WTC11 (cell line): ENCODE measurements at regions not wholly inside any gene's neighbourhood (a gene's known extent, or its start where the extent isn't known, plus 50 kb on each side); places are given as distances from the start of the nearest gene placed in this dataset.
"Not testable (repeated sequence)": the region's sequence is repeated elsewhere in the genome, so short reads cannot be mapped to it uniquely, and the experiment has no call there.

Experiments
- ATAC-seq: fragments of 200-7000 bp; cut with Tn5 transposase; 2 replicates; pipeline ENCODE4 v1.10.0; 2021; ENCODE audit warnings: mild to moderate bottlenecking, moderate library complexity
- CTCF ChIA-PET: fragments of 300-600 bp; sonication (Branson Sonifier 250); formaldehyde crosslinking; loops from one replicate; lab custom pipeline; 2021; ENCODE audit warnings: antibody characterized with exemption; lab: Charles Lee
- POLR2A ChIA-PET: fragments of 350-600 bp; sonication (Branson Sonifier 250); formaldehyde crosslinking; loops from one replicate; lab custom pipeline; 2021; ENCODE audit warnings: antibody characterized with exemption; lab: Charles Lee
- DNase-seq: peaks from one replicate; pipeline ENCODE4 v3.0.0; 2021; ENCODE audit warnings: low spot score
- H3K27ac Mint-ChIP-seq: 2 replicates; pipeline ENCODE4 v1.8.0; 2021; ENCODE audit warnings: mixed read lengths
- H3K27me3 Mint-ChIP-seq: 2 replicates; pipeline ENCODE4 v1.8.0; 2021; ENCODE audit warnings: low read depth, mild to moderate bottlenecking, moderate library complexity, mixed read lengths
- H3K36me3 Mint-ChIP-seq: 2 replicates; pipeline ENCODE4 v1.8.0; 2021; ENCODE audit warnings: mixed read lengths
- H3K4me1 Mint-ChIP-seq: 2 replicates; pipeline ENCODE4 v1.8.0; 2022; ENCODE audit warnings: mixed read lengths
- H3K4me3 Mint-ChIP-seq: 2 replicates; pipeline ENCODE4 v1.8.0; 2021; ENCODE audit warnings: mild to moderate bottlenecking, moderate library complexity, mixed read lengths
- H3K9me3 Mint-ChIP-seq: 2 replicates; pipeline ENCODE4 v1.8.0; 2021; ENCODE audit warnings: mixed read lengths
- ATF1 ChIP-seq: sonication (generic); formaldehyde crosslinking; IDR thresholded peaks from 2 replicates; pipeline ENCODE4 v1.8.1; 2023; ENCODE audit warnings: mild to moderate bottlenecking, moderate library complexity, missing genetic modification reagents
- ATF2 ChIP-seq: sonication (generic); formaldehyde crosslinking; IDR thresholded peaks from 2 replicates; pipeline ENCODE4 v1.8.1; 2022; ENCODE audit warnings: low read depth, missing genetic modification reagents, borderline replicate concordance
- CREM ChIP-seq: sonication (generic); formaldehyde crosslinking; IDR thresholded peaks from 2 replicates; pipeline ENCODE4 v1.8.1; 2022; ENCODE audit warnings: mild to moderate bottlenecking, missing genetic modification reagents, moderate library complexity
- EMX1 ChIP-seq: fragments of 250-450 bp; sonication (Bioruptor Pico); IDR thresholded peaks from 2 replicates; pipeline ENCODE4 v1.8.0; 2021; ENCODE audit warnings: mild to moderate bottlenecking
- ESRRA ChIP-seq: sonication (generic); formaldehyde crosslinking; IDR thresholded peaks from 2 replicates; pipeline ENCODE4 v1.8.1; 2022; ENCODE audit warnings: mild to moderate bottlenecking, missing genetic modification reagents, borderline replicate concordance
- FOXK1 ChIP-seq: sonication (generic); formaldehyde crosslinking; IDR thresholded peaks from 2 replicates; pipeline ENCODE4 v1.8.0; 2022; ENCODE audit warnings: mild to moderate bottlenecking, moderate library complexity, missing genetic modification reagents
- FOXP1 ChIP-seq: sonication (generic); formaldehyde crosslinking; IDR thresholded peaks from 2 replicates; pipeline ENCODE4 v1.8.0; 2022; ENCODE audit warnings: missing genetic modification reagents, mild to moderate bottlenecking, moderate library complexity, borderline replicate concordance
- NFATC4 ChIP-seq: fragments of 250-450 bp; sonication (Bioruptor Pico); IDR thresholded peaks from 2 replicates; pipeline ENCODE4 v1.9.0; 2021; ENCODE audit warnings: mild to moderate bottlenecking
- RELA ChIP-seq: sonication (generic); formaldehyde crosslinking; IDR thresholded peaks from 2 replicates; pipeline ENCODE4 v1.8.1; 2022; ENCODE audit warnings: missing genetic modification reagents, mild to moderate bottlenecking, borderline replicate concordance
- TEAD1 ChIP-seq: sonication (generic); formaldehyde crosslinking; IDR thresholded peaks from 2 replicates; pipeline ENCODE4 v1.8.0; 2022; ENCODE audit warnings: mild to moderate bottlenecking, missing genetic modification reagents
- TEAD4 ChIP-seq: sonication (generic); formaldehyde crosslinking; IDR thresholded peaks from 2 replicates; pipeline ENCODE4 v1.8.0; 2022; ENCODE audit warnings: mild to moderate bottlenecking, missing genetic modification reagents
- ZNF138 ChIP-seq: sonication (generic); formaldehyde crosslinking; conservative IDR thresholded peaks from 2 replicates; pipeline ENCODE4 v1.8.1; 2022; ENCODE audit warnings: mild to moderate bottlenecking, moderate library complexity, missing genetic modification reagents
- ZNF425 ChIP-seq: fragments of 250-450 bp; sonication (Bioruptor Pico); conservative IDR thresholded peaks from 2 replicates; pipeline ENCODE4 v1.9.0; 2021; ENCODE audit warnings: mild to moderate bottlenecking
- TF ChIP-seq, protein P1 (sequence below): sonication (generic); formaldehyde crosslinking; IDR thresholded peaks from 2 replicates; pipeline ENCODE4 v1.8.1; 2022; ENCODE audit warnings: mild to moderate bottlenecking, moderate library complexity, missing genetic modification reagents
- TF ChIP-seq, protein P2 (sequence below): sonication (generic); formaldehyde crosslinking; IDR thresholded peaks from 2 replicates; pipeline ENCODE4 v1.8.0; 2022; ENCODE audit warnings: mild to moderate bottlenecking, missing genetic modification reagents
- TF ChIP-seq, protein P3 (sequence below): fragments of 250-450 bp; sonication (Bioruptor Pico); IDR thresholded peaks from 2 replicates; pipeline ENCODE4 v1.8.0; 2021; ENCODE audit warnings: mild to moderate bottlenecking
- TF ChIP-seq, protein P4 (sequence below): sonication (generic); formaldehyde crosslinking; IDR thresholded peaks from 2 replicates; pipeline ENCODE4 v1.8.0; 2023; ENCODE audit warnings: missing genetic modification reagents
- TF ChIP-seq, protein P5 (sequence below): fragments of 250-450 bp; sonication (Bioruptor Pico); IDR thresholded peaks from 2 replicates; pipeline ENCODE4 v1.9.0; 2021; ENCODE audit warnings: moderate library complexity, mild to moderate bottlenecking, inconsistent platforms, borderline replicate concordance
- TF ChIP-seq, protein P6 (sequence below): sonication (generic); formaldehyde crosslinking; IDR thresholded peaks from 2 replicates; pipeline ENCODE4 v1.8.0; 2023; ENCODE audit warnings: missing genetic modification reagents, mild to moderate bottlenecking, borderline replicate concordance

DNA sequence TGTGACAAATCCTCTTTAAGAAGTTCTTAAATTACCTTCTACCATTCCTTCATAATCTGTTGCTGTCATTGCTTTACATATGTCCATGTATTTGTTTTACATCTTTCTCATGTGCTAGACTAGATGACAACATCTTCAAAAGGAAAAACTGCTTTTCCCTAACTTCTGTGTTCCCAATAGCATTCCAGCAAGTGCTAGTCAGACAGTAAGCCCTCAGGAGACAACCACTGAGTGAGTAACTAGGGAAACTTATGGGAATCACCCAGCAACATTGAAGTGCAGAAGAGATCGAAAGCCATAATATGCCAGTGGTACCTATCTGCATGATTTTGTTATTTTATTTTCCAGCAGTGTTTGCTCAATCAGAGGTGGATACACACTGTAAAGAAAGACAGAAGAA is 889.7 kb upstream of the API5 start (continued):
- no peak for TF ChIP-seq ATF2 (CRISPR knock-in tag)
- no peak for TF ChIP-seq FOXK1 (CRISPR knock-in tag)
- TF ChIP-seq, protein P1, sequence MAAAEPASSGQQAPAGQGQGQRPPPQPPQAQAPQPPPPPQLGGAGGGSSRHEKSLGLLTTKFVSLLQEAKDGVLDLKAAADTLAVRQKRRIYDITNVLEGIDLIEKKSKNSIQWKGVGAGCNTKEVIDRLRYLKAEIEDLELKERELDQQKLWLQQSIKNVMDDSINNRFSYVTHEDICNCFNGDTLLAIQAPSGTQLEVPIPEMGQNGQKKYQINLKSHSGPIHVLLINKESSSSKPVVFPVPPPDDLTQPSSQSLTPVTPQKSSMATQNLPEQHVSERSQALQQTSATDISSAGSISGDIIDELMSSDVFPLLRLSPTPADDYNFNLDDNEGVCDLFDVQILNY (CRISPR knock-in tag), result no peak
- TF ChIP-seq, protein P2, sequence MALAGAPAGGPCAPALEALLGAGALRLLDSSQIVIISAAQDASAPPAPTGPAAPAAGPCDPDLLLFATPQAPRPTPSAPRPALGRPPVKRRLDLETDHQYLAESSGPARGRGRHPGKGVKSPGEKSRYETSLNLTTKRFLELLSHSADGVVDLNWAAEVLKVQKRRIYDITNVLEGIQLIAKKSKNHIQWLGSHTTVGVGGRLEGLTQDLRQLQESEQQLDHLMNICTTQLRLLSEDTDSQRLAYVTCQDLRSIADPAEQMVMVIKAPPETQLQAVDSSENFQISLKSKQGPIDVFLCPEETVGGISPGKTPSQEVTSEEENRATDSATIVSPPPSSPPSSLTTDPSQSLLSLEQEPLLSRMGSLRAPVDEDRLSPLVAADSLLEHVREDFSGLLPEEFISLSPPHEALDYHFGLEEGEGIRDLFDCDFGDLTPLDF (CRISPR knock-in tag), result no peak
- no peak for TF ChIP-seq ZNF138
- TF ChIP-seq RELA, result no peak

- ATAC-seq, DNase-seq, H3K27me3 Mint-ChIP-seq, H3K27ac Mint-ChIP-seq, H3K36me3 Mint-ChIP-seq, H3K4me3 Mint-ChIP-seq, POLR2A ChIA-PET: not testable (repeated sequence)
- CTCF ChIA-PET, result interaction anchor here (1.4 kb wide), 1 partner anchor 27 kb away, joined by 3 read pairs; no protein-coding TSS in a partner anchor
- H3K9me3 Mint-ChIP-seq, result peaks cover 24% of the 10 kb centered on the region
- peaks cover 11% of the 10 kb centered on the region for H3K4me1 Mint-ChIP-seq
Measured at GRCh38 chr11:42434911-42435310, 876.9 kb upstream of the API5 start.

GRCh38 chr11:42444406-42444805 is 867.4 kb upstream of the API5 start:
- ChIA-PET CTCF (no interaction called here), POLR2A (no interaction called here)
- no peak for ATAC-seq
- Mint-ChIP-seq H3K9me3 (peaks cover 26% of the 10 kb centered on the region), H3K4me1 (no peaks in the 10 kb centered on the region), H3K36me3 (peaks cover 22% of the 10 kb centered on the region), H3K27me3 (no peaks in the 10 kb centered on the region; the same call in 1 of the 2 replicates), H3K27ac (no peak overlapping the region), H3K4me3 (no peak overlapping the region)
- no peak for TF ChIP-seq ATF2 (CRISPR knock-in tag)
- TF ChIP-seq, protein P3, sequence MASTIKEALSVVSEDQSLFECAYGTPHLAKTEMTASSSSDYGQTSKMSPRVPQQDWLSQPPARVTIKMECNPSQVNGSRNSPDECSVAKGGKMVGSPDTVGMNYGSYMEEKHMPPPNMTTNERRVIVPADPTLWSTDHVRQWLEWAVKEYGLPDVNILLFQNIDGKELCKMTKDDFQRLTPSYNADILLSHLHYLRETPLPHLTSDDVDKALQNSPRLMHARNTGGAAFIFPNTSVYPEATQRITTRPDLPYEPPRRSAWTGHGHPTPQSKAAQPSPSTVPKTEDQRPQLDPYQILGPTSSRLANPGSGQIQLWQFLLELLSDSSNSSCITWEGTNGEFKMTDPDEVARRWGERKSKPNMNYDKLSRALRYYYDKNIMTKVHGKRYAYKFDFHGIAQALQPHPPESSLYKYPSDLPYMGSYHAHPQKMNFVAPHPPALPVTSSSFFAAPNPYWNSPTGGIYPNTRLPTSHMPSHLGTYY (CRISPR knock-in tag), result no peak
- TF ChIP-seq CREM (CRISPR knock-in tag), result no peak
- TF ChIP-seq, protein P4, sequence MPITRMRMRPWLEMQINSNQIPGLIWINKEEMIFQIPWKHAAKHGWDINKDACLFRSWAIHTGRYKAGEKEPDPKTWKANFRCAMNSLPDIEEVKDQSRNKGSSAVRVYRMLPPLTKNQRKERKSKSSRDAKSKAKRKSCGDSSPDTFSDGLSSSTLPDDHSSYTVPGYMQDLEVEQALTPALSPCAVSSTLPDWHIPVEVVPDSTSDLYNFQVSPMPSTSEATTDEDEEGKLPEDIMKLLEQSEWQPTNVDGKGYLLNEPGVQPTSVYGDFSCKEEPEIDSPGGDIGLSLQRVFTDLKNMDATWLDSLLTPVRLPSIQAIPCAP (CRISPR knock-in tag), result no peak
- no peak for TF ChIP-seq TEAD1
- TF ChIP-seq, protein P5, sequence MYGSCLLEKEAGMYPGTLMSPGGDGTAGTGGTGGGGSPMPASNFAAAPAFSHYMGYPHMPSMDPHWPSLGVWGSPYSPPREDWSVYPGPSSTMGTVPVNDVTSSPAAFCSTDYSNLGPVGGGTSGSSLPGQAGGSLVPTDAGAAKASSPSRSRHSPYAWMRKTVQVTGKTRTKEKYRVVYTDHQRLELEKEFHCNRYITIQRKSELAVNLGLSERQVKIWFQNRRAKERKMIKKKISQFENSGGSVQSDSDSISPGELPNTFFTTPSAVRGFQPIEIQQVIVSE (CRISPR knock-in tag), result no peak
- TF ChIP-seq ESRRA (CRISPR knock-in tag), result no peak
- no peak for TF ChIP-seq TEAD4 (CRISPR knock-in tag)
- TF ChIP-seq ZNF425 (CRISPR knock-in tag), result no peak
- TF ChIP-seq EMX1 (CRISPR knock-in tag), result no peak
- no peak for TF ChIP-seq NFATC4 (CRISPR knock-in tag)
- TF ChIP-seq FOXK1 (CRISPR knock-in tag), result no peak
- TF ChIP-seq, protein P6, sequence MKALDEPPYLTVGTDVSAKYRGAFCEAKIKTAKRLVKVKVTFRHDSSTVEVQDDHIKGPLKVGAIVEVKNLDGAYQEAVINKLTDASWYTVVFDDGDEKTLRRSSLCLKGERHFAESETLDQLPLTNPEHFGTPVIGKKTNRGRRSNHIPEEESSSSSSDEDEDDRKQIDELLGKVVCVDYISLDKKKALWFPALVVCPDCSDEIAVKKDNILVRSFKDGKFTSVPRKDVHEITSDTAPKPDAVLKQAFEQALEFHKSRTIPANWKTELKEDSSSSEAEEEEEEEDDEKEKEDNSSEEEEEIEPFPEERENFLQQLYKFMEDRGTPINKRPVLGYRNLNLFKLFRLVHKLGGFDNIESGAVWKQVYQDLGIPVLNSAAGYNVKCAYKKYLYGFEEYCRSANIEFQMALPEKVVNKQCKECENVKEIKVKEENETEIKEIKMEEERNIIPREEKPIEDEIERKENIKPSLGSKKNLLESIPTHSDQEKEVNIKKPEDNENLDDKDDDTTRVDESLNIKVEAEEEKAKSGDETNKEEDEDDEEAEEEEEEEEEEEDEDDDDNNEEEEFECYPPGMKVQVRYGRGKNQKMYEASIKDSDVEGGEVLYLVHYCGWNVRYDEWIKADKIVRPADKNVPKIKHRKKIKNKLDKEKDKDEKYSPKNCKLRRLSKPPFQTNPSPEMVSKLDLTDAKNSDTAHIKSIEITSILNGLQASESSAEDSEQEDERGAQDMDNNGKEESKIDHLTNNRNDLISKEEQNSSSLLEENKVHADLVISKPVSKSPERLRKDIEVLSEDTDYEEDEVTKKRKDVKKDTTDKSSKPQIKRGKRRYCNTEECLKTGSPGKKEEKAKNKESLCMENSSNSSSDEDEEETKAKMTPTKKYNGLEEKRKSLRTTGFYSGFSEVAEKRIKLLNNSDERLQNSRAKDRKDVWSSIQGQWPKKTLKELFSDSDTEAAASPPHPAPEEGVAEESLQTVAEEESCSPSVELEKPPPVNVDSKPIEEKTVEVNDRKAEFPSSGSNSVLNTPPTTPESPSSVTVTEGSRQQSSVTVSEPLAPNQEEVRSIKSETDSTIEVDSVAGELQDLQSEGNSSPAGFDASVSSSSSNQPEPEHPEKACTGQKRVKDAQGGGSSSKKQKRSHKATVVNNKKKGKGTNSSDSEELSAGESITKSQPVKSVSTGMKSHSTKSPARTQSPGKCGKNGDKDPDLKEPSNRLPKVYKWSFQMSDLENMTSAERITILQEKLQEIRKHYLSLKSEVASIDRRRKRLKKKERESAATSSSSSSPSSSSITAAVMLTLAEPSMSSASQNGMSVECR (CRISPR knock-in tag), result no peak
- TF ChIP-seq FOXP1, result no peak
- TF ChIP-seq ATF1 (CRISPR knock-in tag), result no peak
- DNase-seq, result no peak
